Osteocyte (in vitro differentiated cells): ENCODE measurements at regions not wholly inside any gene's neighbourhood (a gene's known extent, or its start where the extent isn't known, plus 50 kb on each side); places are given as distances from the start of the nearest gene placed in this dataset.
"Not testable (repeated sequence)": the region's sequence is repeated elsewhere in the genome, so short reads cannot be mapped to it uniquely, and the experiment has no call there.

Experiments used
- DNase-seq: peaks from one replicate; pipeline ENCODE4 v3.0.0; 2021; ENCODE audit warnings: mixed read lengths; ENCODE audit not compliant: unreplicated experiment; ENCODE audit errors: extremely low spot score
- H3K27ac Mint-ChIP-seq: one replicate; pipeline ENCODE4 v1.8.0; 2021; ENCODE audit warnings: mild to moderate bottlenecking, mixed read lengths; ENCODE audit not compliant: unreplicated experiment
- H3K27me3 Mint-ChIP-seq: one replicate; pipeline ENCODE4 v1.8.0; 2021; ENCODE audit warnings: mixed read lengths; ENCODE audit not compliant: unreplicated experiment
- H3K36me3 Mint-ChIP-seq: one replicate; pipeline ENCODE4 v1.8.0; 2021; ENCODE audit warnings: mixed read lengths; ENCODE audit not compliant: unreplicated experiment
- H3K4me1 Mint-ChIP-seq: one replicate; pipeline ENCODE4 v1.8.0; 2021; ENCODE audit warnings: mixed read lengths; ENCODE audit not compliant: unreplicated experiment
- H3K4me3 Mint-ChIP-seq: one replicate; pipeline ENCODE4 v1.8.0; 2021; ENCODE audit warnings: mild to moderate bottlenecking, moderate library complexity, mixed read lengths; ENCODE audit not compliant: unreplicated experiment
- H3K9me3 Mint-ChIP-seq: one replicate; pipeline ENCODE4 v1.8.0; 2021; ENCODE audit warnings: mixed read lengths; ENCODE audit not compliant: unreplicated experiment
- CTCF ChIP-seq: fragments of 200-600 bp; sonication (generic); IDR thresholded peaks from 2 replicates; pipeline ENCODE4 v1.5.0; 2021; ENCODE audit warnings: antibody characterized with exemption, mild to moderate bottlenecking, moderate library complexity

GRCh38 chr1:193448682-193449461 is 262.5 kb upstream of the B3GALT2 start:
- peaks cover 6% of the 10 kb centered on the region for H3K9me3 Mint-ChIP-seq
- DNase-seq = no peak
- no peaks in the 10 kb centered on the region for H3K36me3 Mint-ChIP-seq

GRCh38 chr1:193443886-193444285 is 257.5 kb upstream of the B3GALT2 start:
- DNase-seq = no peak
- Mint-ChIP-seq H3K36me3 (no peaks in the 10 kb centered on the region), H3K27me3 (no peaks in the 10 kb centered on the region), H3K9me3 (peaks cover 3% of the 10 kb centered on the region), H3K27ac (no peak overlapping the region), H3K4me1 (no peaks in the 10 kb centered on the region), H3K4me3 (no peak overlapping the region)
- no peak for TF ChIP-seq CTCF

More at GRCh38 chr1:193448682-193449461, 262.5 kb upstream of the B3GALT2 start:
- H3K4me3 Mint-ChIP-seq = no peak overlapping the region
- no peaks in the 10 kb centered on the region for H3K27me3 Mint-ChIP-seq
- TF ChIP-seq CTCF = no peak
- no peak overlapping the region for H3K27ac Mint-ChIP-seq
- no peaks in the 10 kb centered on the region for H3K4me1 Mint-ChIP-seq

- H3K27ac Mint-ChIP-seq = no peak overlapping the region
- no peak overlapping the region for H3K4me3 Mint-ChIP-seq
- H3K9me3 Mint-ChIP-seq = peaks cover 10% of the 10 kb centered on the region
Observed at GRCh38 chr1:193438771-193439170, 252.4 kb upstream of the B3GALT2 start.

GRCh38 chr1:193438312-193438711 is 251.9 kb upstream of the B3GALT2 start:
- Mint-ChIP-seq H3K36me3 (peaks cover 4% of the 10 kb centered on the region), H3K4me1 (peaks cover 2% of the 10 kb centered on the region), H3K9me3 (peaks cover 15% of the 10 kb centered on the region), H3K27me3 (no peaks in the 10 kb centered on the region), H3K4me3 (no peak overlapping the region), H3K27ac (no peak overlapping the region)
- no peak for DNase-seq
- TF ChIP-seq CTCF = no peak

More at GRCh38 chr1:193438771-193439170, 252.4 kb upstream of the B3GALT2 start:
- Mint-ChIP-seq H3K4me1 (peaks cover 2% of the 10 kb centered on the region), H3K27me3 (no peaks in the 10 kb centered on the region), H3K36me3 (no peaks in the 10 kb centered on the region)
- no peak for TF ChIP-seq CTCF
- no peak for DNase-seq

GRCh38 chr1:193437785-193438184 is 251.4 kb upstream of the B3GALT2 start:
- no peak overlapping the region for H3K4me3 Mint-ChIP-seq
- no peak for TF ChIP-seq CTCF
- H3K27ac Mint-ChIP-seq = no peak overlapping the region
- H3K27me3 Mint-ChIP-seq = no peaks in the 10 kb centered on the region
- H3K36me3 Mint-ChIP-seq = peaks cover 6% of the 10 kb centered on the region
- no peak for DNase-seq
- H3K9me3 Mint-ChIP-seq = peaks cover 17% of the 10 kb centered on the region
- H3K4me1 Mint-ChIP-seq = peaks cover 2% of the 10 kb centered on the region

- H3K9me3 Mint-ChIP-seq = peaks cover 17% of the 10 kb centered on the region
- H3K27me3 Mint-ChIP-seq, H3K4me3 Mint-ChIP-seq, H3K36me3 Mint-ChIP-seq, H3K27ac Mint-ChIP-seq, H3K4me1 Mint-ChIP-seq, DNase-seq: not testable (repeated sequence)
Observed at GRCh38 chr1:193437333-193437732, 250.9 kb upstream of the B3GALT2 start.
